Panc1 (cell line): ENCODE measurements at regions not wholly inside any gene's neighbourhood (a gene's known extent, or its start where the extent isn't known, plus 50 kb on each side); places are given as distances from the start of the nearest gene placed in this dataset.

Experiments
- TF ChIP-seq, protein P1 (sequence below): fragments of 450-650 bp; IDR thresholded peaks from 2 replicates; pipeline ENCODE4 v1.5.1; 2017; ENCODE audit warnings: mild to moderate bottlenecking
- TF ChIP-seq, protein P2 (sequence below), 2 experiments: IDR thresholded peaks; 2 replicates each; pipeline ENCODE4 v1.6.1; 2011 to 2012; ENCODE audit warnings: low read depth in 2 of 2, control low read depth in 1 of 2, low read length in 1 of 2, mild to moderate bottlenecking in 1 of 2, moderate library complexity in 1 of 2; ENCODE audit not compliant: insufficient read depth in 1 of 2

DNA sequence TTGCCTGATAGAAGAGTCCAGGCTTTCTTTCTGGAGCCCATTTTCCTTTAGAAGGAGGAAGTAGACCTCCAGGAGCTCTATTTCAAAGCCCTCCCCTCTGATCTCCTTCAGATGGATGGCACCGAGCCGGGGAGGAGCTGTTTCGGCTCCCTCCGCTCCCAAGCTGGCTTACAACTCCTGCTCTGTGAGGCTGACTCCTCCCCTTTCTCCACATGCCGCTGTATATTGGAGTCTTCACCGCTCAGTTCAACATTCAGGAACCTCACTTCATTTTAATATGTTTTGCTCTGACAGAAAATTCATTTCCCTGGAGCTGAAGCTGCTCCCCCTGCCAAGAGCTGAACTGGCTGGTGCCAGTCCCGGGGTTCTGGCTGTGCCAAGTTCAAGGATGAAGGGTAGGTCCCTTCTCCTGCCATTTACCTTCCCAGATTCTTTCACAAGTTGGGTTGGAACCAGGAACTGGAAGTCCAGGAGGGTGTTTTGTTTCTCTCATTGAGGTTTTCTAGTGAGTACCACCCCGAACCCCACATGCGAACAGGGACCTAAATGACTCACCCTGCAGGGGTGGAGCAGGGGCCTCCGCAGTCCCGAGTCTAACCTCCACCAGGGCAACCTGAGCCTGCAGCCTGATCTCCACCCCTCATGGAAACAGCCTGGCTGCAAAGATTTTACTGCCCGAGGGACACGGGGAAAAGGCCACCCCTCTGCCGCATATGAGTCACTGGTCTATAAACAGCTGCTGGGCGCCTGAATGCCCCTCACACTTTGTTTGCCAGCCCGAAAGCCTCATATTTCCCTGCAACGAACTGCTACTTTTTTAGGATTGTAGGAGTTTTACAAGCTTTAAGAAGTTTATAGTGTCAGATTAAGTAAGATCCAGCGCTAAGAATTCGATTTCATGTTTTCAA is 68.6 kb upstream of the FOXA2 start:
- TF ChIP-seq, protein P1, sequence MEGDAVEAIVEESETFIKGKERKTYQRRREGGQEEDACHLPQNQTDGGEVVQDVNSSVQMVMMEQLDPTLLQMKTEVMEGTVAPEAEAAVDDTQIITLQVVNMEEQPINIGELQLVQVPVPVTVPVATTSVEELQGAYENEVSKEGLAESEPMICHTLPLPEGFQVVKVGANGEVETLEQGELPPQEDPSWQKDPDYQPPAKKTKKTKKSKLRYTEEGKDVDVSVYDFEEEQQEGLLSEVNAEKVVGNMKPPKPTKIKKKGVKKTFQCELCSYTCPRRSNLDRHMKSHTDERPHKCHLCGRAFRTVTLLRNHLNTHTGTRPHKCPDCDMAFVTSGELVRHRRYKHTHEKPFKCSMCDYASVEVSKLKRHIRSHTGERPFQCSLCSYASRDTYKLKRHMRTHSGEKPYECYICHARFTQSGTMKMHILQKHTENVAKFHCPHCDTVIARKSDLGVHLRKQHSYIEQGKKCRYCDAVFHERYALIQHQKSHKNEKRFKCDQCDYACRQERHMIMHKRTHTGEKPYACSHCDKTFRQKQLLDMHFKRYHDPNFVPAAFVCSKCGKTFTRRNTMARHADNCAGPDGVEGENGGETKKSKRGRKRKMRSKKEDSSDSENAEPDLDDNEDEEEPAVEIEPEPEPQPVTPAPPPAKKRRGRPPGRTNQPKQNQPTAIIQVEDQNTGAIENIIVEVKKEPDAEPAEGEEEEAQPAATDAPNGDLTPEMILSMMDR = no peak
- TF ChIP-seq, protein P2, sequence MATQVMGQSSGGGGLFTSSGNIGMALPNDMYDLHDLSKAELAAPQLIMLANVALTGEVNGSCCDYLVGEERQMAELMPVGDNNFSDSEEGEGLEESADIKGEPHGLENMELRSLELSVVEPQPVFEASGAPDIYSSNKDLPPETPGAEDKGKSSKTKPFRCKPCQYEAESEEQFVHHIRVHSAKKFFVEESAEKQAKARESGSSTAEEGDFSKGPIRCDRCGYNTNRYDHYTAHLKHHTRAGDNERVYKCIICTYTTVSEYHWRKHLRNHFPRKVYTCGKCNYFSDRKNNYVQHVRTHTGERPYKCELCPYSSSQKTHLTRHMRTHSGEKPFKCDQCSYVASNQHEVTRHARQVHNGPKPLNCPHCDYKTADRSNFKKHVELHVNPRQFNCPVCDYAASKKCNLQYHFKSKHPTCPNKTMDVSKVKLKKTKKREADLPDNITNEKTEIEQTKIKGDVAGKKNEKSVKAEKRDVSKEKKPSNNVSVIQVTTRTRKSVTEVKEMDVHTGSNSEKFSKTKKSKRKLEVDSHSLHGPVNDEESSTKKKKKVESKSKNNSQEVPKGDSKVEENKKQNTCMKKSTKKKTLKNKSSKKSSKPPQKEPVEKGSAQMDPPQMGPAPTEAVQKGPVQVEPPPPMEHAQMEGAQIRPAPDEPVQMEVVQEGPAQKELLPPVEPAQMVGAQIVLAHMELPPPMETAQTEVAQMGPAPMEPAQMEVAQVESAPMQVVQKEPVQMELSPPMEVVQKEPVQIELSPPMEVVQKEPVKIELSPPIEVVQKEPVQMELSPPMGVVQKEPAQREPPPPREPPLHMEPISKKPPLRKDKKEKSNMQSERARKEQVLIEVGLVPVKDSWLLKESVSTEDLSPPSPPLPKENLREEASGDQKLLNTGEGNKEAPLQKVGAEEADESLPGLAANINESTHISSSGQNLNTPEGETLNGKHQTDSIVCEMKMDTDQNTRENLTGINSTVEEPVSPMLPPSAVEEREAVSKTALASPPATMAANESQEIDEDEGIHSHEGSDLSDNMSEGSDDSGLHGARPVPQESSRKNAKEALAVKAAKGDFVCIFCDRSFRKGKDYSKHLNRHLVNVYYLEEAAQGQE (IDR thresholded peaks at IDR 0.05; ENCODE audit: insufficient read depth in 1 of 2, low read depth in 2 of 2, low read length in 1 of 2) = no peak
